B cell (primary cell): ENCODE measurements at regions not wholly inside any gene's neighbourhood (a gene's known extent, or its start where the extent isn't known, plus 50 kb on each side); places are given as distances from the start of the nearest gene placed in this dataset.

Experiments used
- ATAC-seq: fragments of 200-7000 bp; cut with Tn5 transposase; one replicate; pipeline ENCODE4 v1.10.0; 2021; ENCODE audit warnings: low read depth, mild to moderate bottlenecking, moderate number of reproducible peaks, moderate library complexity
- CTCF ChIA-PET: fragments of 350-600 bp; sonication (Branson Sonifier 250); formaldehyde crosslinking; loops from one replicate; lab custom pipeline; 2021; ENCODE audit warnings: antibody characterized with exemption, inconsistent platforms; lab: Charles Lee
- POLR2A ChIA-PET: fragments of 350-600 bp; sonication (Branson Sonifier 250); formaldehyde crosslinking; loops from one replicate; lab custom pipeline; 2021; ENCODE audit warnings: antibody characterized with exemption; lab: Charles Lee
- DNase-seq: peaks from one replicate; pipeline ENCODE4 v3.0.0; 2013
- H2AFZ ChIP-seq: 2 replicates; pipeline ENCODE4 v1.6.1; 2012; ENCODE audit warnings: mild to moderate bottlenecking, low read depth, low read length; ENCODE audit not compliant: insufficient read depth, poor library complexity, severe bottlenecking
- H3K27ac ChIP-seq, 2 donors: 1 replicate in 1 of 2; 2 replicates in 1 of 2; pipeline ENCODE4 v1.5.1; 2012 to 2013; ENCODE audit warnings: low read length in 2 of 2, mild to moderate bottlenecking in 2 of 2, moderate library complexity in 1 of 2
- H3K27me3 ChIP-seq, 4 experiments: fragments of 200-600 bp in 1 of 4; sonication (generic) in 1 of 4; replicated peaks in 1 of 4; 1 replicate in 2 of 4; 2 replicates in 2 of 4; pipeline versions ENCODE4 v1.6.1 to v1.7.0; 2013 to 2016; ENCODE audit warnings: low read length in 3 of 4, mild to moderate bottlenecking in 2 of 4, mixed read lengths in 1 of 4, moderate library complexity in 1 of 4; ENCODE audit not compliant: insufficient read depth in 4 of 4, control insufficient read depth in 3 of 4; ENCODE audit errors: control extremely low read depth in 1 of 4
- H3K36me3 ChIP-seq, 2 experiments: replicated peaks in 1 of 2; 1 replicate in 1 of 2; 2 replicates in 1 of 2; pipeline versions ENCODE4 v1.6.1 to v1.7.1; 2013; ENCODE audit warnings: low read length in 1 of 2; ENCODE audit not compliant: insufficient read depth in 2 of 2, control insufficient read depth in 1 of 2; ENCODE audit errors: control extremely low read depth in 1 of 2, extremely low read depth in 1 of 2
- H3K4me1 ChIP-seq, 2 donors: fragments of 200-600 bp in 1 of 2; sonication (generic) in 1 of 2; 1 replicate in 1 of 2; 2 replicates in 1 of 2; pipeline versions ENCODE4 v1.5.1 to v1.6.1; 2013 to 2017; ENCODE audit warnings: low read length in 2 of 2; ENCODE audit not compliant: control insufficient read depth in 2 of 2, insufficient read depth in 2 of 2
- H3K4me2 ChIP-seq: replicated peaks from 2 replicates; pipeline ENCODE3; 2012; ENCODE audit warnings: mild to moderate bottlenecking, low read depth, low read length; ENCODE audit not compliant: poor library complexity, severe bottlenecking
- H3K4me3 ChIP-seq, 5 experiments: fragments of 200-600 bp in 1 of 5; sonication (generic) in 1 of 5; 1 replicate in 3 of 5; 2 replicates in 2 of 5; pipeline versions ENCODE4 v1.5.1 to v1.7.0; 2011 to 2016; ENCODE audit warnings: low read length in 4 of 5, mild to moderate bottlenecking in 4 of 5, low read depth in 2 of 5, control low read depth in 1 of 5, moderate library complexity in 1 of 5; ENCODE audit not compliant: insufficient read depth in 1 of 5; ENCODE audit errors: control extremely low read depth in 1 of 5, extremely low read depth in 1 of 5
- H3K79me2 ChIP-seq: fragments of 200-600 bp; sonication (generic); one replicate; pipeline ENCODE4 v1.6.0; 2016; ENCODE audit warnings: low read length; ENCODE audit not compliant: control insufficient read depth, insufficient read depth
- H3K9ac ChIP-seq: fragments of 200-600 bp; sonication (generic); 2 replicates; pipeline ENCODE4 v1.6.1; 2017; ENCODE audit warnings: mild to moderate bottlenecking, low read length, moderate library complexity
- H3K9me3 ChIP-seq, 3 donors: one replicate each; pipeline versions ENCODE4 v1.6.1 to v1.7.1; 2013; ENCODE audit warnings: low read length in 2 of 3; ENCODE audit not compliant: control insufficient read depth in 2 of 3, insufficient read depth in 1 of 3; ENCODE audit errors: control extremely low read depth in 1 of 3
- H4K20me1 ChIP-seq: 2 replicates; pipeline ENCODE4 v1.6.0; 2012; ENCODE audit warnings: mild to moderate bottlenecking, low read length; ENCODE audit not compliant: insufficient read depth, control insufficient read depth, poor library complexity, severe bottlenecking
- H3K27ac Mint-ChIP-seq: one replicate; pipeline ENCODE4 v1.8.0; 2021; ENCODE audit warnings: mixed read lengths
- H3K27me3 Mint-ChIP-seq: one replicate; pipeline ENCODE4 v1.8.0; 2021; ENCODE audit warnings: mixed read lengths
- H3K4me1 Mint-ChIP-seq: one replicate; pipeline ENCODE4 v1.8.0; 2021; ENCODE audit warnings: mixed read lengths
- H3K4me3 Mint-ChIP-seq: one replicate; pipeline ENCODE4 v1.8.0; 2021; ENCODE audit warnings: mixed read lengths
- H3K9me3 Mint-ChIP-seq: one replicate; pipeline ENCODE4 v1.8.0; 2022; ENCODE audit warnings: mixed read lengths; ENCODE audit not compliant: insufficient read depth
- EZH2 ChIP-seq: IDR thresholded peaks from 2 replicates; pipeline ENCODE4 v1.6.1; 2012; ENCODE audit warnings: borderline replicate concordance, low read depth, mild to moderate bottlenecking, moderate library complexity, low read length; ENCODE audit not compliant: insufficient read depth, poor library complexity, severe bottlenecking
- WGBS: methylation state at CpG from one replicate; pipeline ENCODE4 v1.1.5; 2013; ENCODE audit warnings: missing lambda C conversion rate; ENCODE audit not compliant: insufficient coverage; 5-methylcytosine and 5-hydroxymethylcytosine counted together
- intact Hi-C: fragments of 100-400 bp; cut with micrococcal nuclease; formaldehyde crosslinking; loops from one replicate; pipeline ENCODE4 v1.10.0; 2022
- TF ChIP-seq, protein P1 (sequence below): fragments of 200-600 bp; IDR thresholded peaks from one replicate; pipeline ENCODE4 v1.8.0; 2022; ENCODE audit warnings: antibody characterized with exemption, mild to moderate bottlenecking

GRCh38 chr6:22363166-22363713, 66.4 kb upstream of the PRL start:
- ChIA-PET CTCF (no interaction called here), POLR2A (no interaction called here)
- Histone ChIP-seq H3K27ac (no peak overlapping the region), H3K27me3 (no peaks in the 10 kb centered on the region), H3K79me2 (no peaks in the 10 kb centered on the region), H3K36me3 (no peaks in the 10 kb centered on the region), H3K9me3 (peaks cover 0 to 2% (median 0%) of the 10 kb centered on the region in 3 donors), H4K20me1 (no peaks in the 10 kb centered on the region), H3K4me3 (no peak overlapping the region), H3K4me2 (no peak overlapping the region), H3K9ac (no peak overlapping the region), H3K4me1 (no peaks in the 10 kb centered on the region), H2AFZ (no peak overlapping the region)
- intact Hi-C loops, result no loop called here
- Mint-ChIP-seq H3K27ac (no peak overlapping the region), H3K4me1 (no peaks in the 10 kb centered on the region), H3K27me3 (no peaks in the 10 kb centered on the region), H3K9me3 (no peaks in the 10 kb centered on the region), H3K4me3 (no peak overlapping the region)
- no peak for DNase-seq
- ATAC-seq, result no peak
- WGBS, result no CpG with 5 or more reads among the region's 1 CpG
- TF ChIP-seq EZH2, result no peak
- TF ChIP-seq, protein P1, sequence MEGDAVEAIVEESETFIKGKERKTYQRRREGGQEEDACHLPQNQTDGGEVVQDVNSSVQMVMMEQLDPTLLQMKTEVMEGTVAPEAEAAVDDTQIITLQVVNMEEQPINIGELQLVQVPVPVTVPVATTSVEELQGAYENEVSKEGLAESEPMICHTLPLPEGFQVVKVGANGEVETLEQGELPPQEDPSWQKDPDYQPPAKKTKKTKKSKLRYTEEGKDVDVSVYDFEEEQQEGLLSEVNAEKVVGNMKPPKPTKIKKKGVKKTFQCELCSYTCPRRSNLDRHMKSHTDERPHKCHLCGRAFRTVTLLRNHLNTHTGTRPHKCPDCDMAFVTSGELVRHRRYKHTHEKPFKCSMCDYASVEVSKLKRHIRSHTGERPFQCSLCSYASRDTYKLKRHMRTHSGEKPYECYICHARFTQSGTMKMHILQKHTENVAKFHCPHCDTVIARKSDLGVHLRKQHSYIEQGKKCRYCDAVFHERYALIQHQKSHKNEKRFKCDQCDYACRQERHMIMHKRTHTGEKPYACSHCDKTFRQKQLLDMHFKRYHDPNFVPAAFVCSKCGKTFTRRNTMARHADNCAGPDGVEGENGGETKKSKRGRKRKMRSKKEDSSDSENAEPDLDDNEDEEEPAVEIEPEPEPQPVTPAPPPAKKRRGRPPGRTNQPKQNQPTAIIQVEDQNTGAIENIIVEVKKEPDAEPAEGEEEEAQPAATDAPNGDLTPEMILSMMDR, result no peak

DNA sequence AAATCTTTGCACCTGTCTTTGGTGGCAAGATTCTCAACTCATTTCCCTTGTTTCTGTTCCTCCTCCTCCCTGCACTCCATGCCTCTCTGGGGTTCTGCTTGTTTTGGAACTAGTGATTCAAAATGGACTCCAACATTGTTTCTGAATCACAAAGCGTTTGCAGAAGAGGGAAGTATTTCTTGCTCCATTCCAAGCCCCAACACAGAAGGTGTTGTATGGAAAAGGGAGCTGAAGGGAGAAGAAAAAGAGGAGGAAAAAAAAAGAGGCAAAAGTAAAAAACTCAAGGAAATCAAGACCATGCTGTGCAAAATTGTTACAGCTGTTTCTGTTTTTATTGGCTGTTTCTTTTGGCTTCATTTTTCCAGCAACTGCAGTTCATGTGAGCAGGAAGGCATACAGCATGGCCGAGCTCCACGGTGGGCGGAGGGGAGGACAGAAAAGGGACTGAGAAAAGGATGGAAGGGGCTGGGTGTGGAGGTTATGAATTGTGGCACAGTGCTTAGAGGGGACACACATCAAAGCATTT, 66.9 kb upstream of the PRL start:
- no peak overlapping the region for H3K27ac Mint-ChIP-seq

More for the DNA sequence above, 66.9 kb upstream of the PRL start:
- Histone ChIP-seq H3K4me1 (no peaks in the 10 kb centered on the region), H3K9me3 (peaks cover 0 to 2% (median 0%) of the 10 kb centered on the region in 3 donors), H4K20me1 (no peaks in the 10 kb centered on the region), H3K9ac (no peak overlapping the region), H3K4me2 (no peak overlapping the region), H3K36me3 (no peaks in the 10 kb centered on the region), H3K27me3 (no peaks in the 10 kb centered on the region), H3K79me2 (no peaks in the 10 kb centered on the region), H3K27ac (no peak overlapping the region), H3K4me3 (no peak overlapping the region), H2AFZ (no peak overlapping the region)
- ChIA-PET CTCF (no interaction called here), POLR2A (interaction anchor here (0.7 kb wide), 1 partner anchor 218 kb away, joined by 6 read pairs; no protein-coding TSS in a partner anchor)
- Mint-ChIP-seq H3K9me3 (no peaks in the 10 kb centered on the region), H3K4me3 (no peak overlapping the region), H3K27me3 (no peaks in the 10 kb centered on the region), H3K4me1 (no peaks in the 10 kb centered on the region)
- no peak for DNase-seq
- no peak for TF ChIP-seq EZH2
- TF ChIP-seq, protein P1, result no peak
- intact Hi-C loops, result no loop called here
- ATAC-seq, result no peak
- WGBS, result 95% methylated on average over 3 of the region's 4 CpGs
